ENCODE measurements at regions not wholly inside any gene's neighbourhood (a gene's known extent, or its start where the extent isn't known, plus 50 kb on each side); places are given as distances from the start of the nearest gene placed in this dataset.
A peak's percentile ranks its signal among the peaks of the same experiment; 100 is the strongest.

GRCh38 chr5:65075623-65076250 is 307.0 kb downstream of the CWC27 start:
- Histone ChIP-seq H3K27me3 (ENCODE audit: control insufficient read depth, extremely low read depth, insufficient read depth, low read length) (no peaks in the 10 kb centered on the region), H3K27ac (ENCODE audit: control insufficient read depth, insufficient read depth, low read length) (no peak overlapping the region), H2AFZ (ENCODE audit: control insufficient read depth, low read length) (peak overlapping the region; percentile 57), H3K79me2 (ENCODE audit: control insufficient read depth, insufficient read depth, low read length) (no peaks in the 10 kb centered on the region), H3K9me3 (ENCODE audit: control insufficient read depth, low read depth, low read length) (no peaks in the 10 kb centered on the region), H3K9me1 (ENCODE audit: control insufficient read depth, extremely low read depth, insufficient read depth, low read length) (no peaks in the 10 kb centered on the region), H3K4me2 (ENCODE audit: control insufficient read depth, extremely low read depth, insufficient read depth, low read depth, low read length) (peak overlapping the region; percentile 7), H3K36me3 (ENCODE audit: control insufficient read depth in 2 of 2, extremely low read depth in 1 of 2, insufficient read depth in 2 of 2, low read length in 2 of 2) (no peaks in the 10 kb centered on the region), H3K9ac (ENCODE audit: control insufficient read depth, extremely low read depth, insufficient read depth, low read length) (no peak overlapping the region), H3K4me1 (ENCODE audit: control insufficient read depth, extremely low read depth, insufficient read depth, low read length) (peaks cover 9% of the 10 kb centered on the region), H3K4me3 (ENCODE audit: control insufficient read depth in 2 of 3, extremely low read depth in 1 of 3, insufficient read depth in 2 of 3, low read depth in 1 of 3, low read length in 3 of 3) (no peak overlapping the region), H4K20me1 (ENCODE audit: control insufficient read depth, extremely low read depth, insufficient read depth, low read length) (no peaks in the 10 kb centered on the region)
- no peak for FAIRE-seq
- no peak for DNase-seq (ENCODE audit: low read depth, low spot score)
- TF ChIP-seq CTCF (optimal IDR thresholded peaks at IDR 0.05 in 1 of 3, IDR thresholded peaks at IDR 0.05 in 1 of 3, conservative IDR thresholded peaks at IDR 0.05 in 1 of 3; ENCODE audit: extremely low read depth in 1 of 3, insufficient read depth in 2 of 3, low read length in 3 of 3) = no peak
- TF ChIP-seq EZH2 (IDR thresholded peaks at IDR 0.05; ENCODE audit: low read length) = no peak
- dilution Hi-C loops (cut with MboI; ENCODE audit: extremely low pct_ligation_motif_present, low sequenced_read_pairs) = no loop called here

GRCh38 chr5:65076251-65076869 is 307.6 kb downstream of the CWC27 start:
- peak; percentile 26 to 52 (median 51) for TF ChIP-seq CTCF (optimal IDR thresholded peaks at IDR 0.05 in 1 of 3, IDR thresholded peaks at IDR 0.05 in 1 of 3, conservative IDR thresholded peaks at IDR 0.05 in 1 of 3; ENCODE audit: extremely low read depth in 1 of 3, insufficient read depth in 2 of 3, low read length in 3 of 3)
- no peak for TF ChIP-seq EZH2 (IDR thresholded peaks at IDR 0.05; ENCODE audit: low read length)
- no peak for DNase-seq (ENCODE audit: low read depth, low spot score)
- Histone ChIP-seq H2AFZ (ENCODE audit: control insufficient read depth, low read length) (peak overlapping the region; percentile 57), H3K4me2 (ENCODE audit: control insufficient read depth, extremely low read depth, insufficient read depth, low read depth, low read length) (peak overlapping the region; percentile 7), H3K27ac (ENCODE audit: control insufficient read depth, insufficient read depth, low read length) (no peak overlapping the region), H4K20me1 (ENCODE audit: control insufficient read depth, extremely low read depth, insufficient read depth, low read length) (no peaks in the 10 kb centered on the region), H3K9me1 (ENCODE audit: control insufficient read depth, extremely low read depth, insufficient read depth, low read length) (no peaks in the 10 kb centered on the region), H3K4me3 (ENCODE audit: control insufficient read depth in 2 of 3, extremely low read depth in 1 of 3, insufficient read depth in 2 of 3, low read depth in 1 of 3, low read length in 3 of 3) (no peak overlapping the region), H3K27me3 (ENCODE audit: control insufficient read depth, extremely low read depth, insufficient read depth, low read length) (no peaks in the 10 kb centered on the region), H3K36me3 (ENCODE audit: control insufficient read depth in 2 of 2, extremely low read depth in 1 of 2, insufficient read depth in 2 of 2, low read length in 2 of 2) (no peaks in the 10 kb centered on the region), H3K9me3 (ENCODE audit: control insufficient read depth, low read depth, low read length) (no peaks in the 10 kb centered on the region), H3K79me2 (ENCODE audit: control insufficient read depth, insufficient read depth, low read length) (no peaks in the 10 kb centered on the region), H3K4me1 (ENCODE audit: control insufficient read depth, extremely low read depth, insufficient read depth, low read length) (peaks cover 9% of the 10 kb centered on the region), H3K9ac (ENCODE audit: control insufficient read depth, extremely low read depth, insufficient read depth, low read length) (no peak overlapping the region)
- dilution Hi-C loops (cut with MboI; ENCODE audit: extremely low pct_ligation_motif_present, low sequenced_read_pairs) = no loop called here
- peak; percentile 60 for FAIRE-seq

Data from keratinocyte (primary cell).